ENCODE measurements at regions not wholly inside any gene's neighbourhood (a gene's known extent, or its start where the extent isn't known, plus 50 kb on each side); places are given as distances from the start of the nearest gene placed in this dataset.

DNA sequence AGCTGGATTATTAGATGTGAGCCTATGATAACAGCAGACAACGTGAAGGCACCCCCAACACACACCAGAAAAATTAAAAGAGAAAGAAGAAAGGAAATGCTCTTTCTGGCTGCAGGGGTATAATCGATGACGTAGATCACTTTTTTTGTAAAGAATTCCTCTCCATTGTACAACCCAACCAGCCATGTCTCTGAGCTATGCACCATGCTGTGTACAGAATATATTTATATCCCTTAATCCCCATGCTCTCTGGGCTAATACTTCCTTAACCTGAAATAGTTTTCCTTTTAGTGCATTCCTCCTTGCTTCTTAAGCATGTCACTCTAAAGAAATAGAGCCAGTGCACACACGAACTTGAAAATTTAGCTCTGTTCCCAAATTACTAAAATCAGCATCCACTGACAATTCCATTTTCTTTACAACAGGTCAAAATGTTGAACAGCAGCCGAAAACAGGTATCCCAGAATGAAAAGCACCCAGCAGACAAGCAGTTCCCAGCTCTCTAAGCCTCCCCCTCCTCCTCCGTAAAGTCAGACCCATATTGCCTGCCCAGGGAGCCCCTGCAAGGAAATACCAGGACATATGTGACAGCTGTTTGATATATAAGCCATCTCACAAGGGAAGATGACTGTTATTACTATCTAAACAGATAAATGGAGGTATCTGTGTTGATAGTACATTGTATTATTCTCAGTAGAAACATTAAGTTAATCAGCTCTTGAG is 247.4 kb upstream of the RAB6C start:
- no peak for DNase-seq

DNA sequence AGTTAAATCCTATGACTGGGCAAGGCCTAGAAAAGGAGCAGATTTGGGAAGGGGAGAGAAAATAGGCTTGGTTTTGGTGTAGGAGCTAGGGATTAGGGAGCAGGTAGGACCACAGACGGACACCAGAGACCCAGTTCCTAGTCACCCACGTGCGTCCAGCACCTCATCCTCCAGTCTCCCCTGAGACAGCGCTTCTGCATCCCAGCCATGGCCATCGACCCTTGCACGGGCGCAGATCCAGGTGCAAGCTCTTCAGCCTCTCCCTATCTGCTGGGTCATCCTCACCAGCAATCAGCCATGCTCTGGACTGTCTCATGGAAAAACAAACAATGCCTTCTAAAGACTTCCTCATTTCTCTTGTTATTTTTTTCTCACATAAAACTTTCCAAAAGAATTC is 246.8 kb upstream of the RAB6C start:
- no peak for DNase-seq

DNA sequence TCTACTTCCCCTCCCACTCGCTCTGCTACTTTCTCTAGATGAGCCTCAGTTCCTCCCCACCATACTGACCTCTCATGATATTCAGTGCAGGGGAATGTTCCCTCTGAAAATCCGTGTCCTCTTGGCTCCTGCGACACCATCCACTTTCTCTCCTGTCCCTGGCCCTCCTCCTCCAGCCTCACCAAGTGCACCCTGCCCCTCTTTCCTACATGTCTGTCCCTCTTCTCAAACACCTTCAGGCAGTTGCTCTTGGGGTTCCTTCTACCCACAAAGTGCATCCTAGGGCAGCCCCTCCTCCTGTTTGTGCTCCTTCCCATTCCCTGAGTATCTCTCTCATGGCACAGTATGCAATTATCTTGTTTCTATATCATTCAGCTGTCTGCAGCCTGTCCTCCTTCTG is 246.4 kb upstream of the RAB6C start:
- no peak for DNase-seq

DNA sequence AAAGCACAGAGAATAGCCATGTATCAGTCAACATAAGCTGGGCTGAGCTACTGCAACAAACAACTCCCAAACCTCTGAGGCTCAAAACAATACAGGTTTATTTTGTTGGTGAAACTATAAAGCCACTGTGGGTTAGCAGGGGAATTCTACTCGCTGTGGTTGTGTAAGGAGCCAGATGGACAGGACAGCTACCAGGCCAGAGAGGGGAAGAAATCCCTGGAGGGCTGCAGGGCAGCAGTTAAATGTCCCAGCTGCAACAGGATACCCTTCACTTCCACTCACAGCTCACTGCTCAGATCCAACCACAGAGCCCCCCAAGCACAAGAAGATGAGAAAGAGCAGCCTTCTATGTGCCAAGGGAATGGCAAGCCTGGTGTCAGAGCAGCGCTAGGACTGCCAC is 245.9 kb upstream of the RAB6C start:
- no peak for DNase-seq

DNA sequence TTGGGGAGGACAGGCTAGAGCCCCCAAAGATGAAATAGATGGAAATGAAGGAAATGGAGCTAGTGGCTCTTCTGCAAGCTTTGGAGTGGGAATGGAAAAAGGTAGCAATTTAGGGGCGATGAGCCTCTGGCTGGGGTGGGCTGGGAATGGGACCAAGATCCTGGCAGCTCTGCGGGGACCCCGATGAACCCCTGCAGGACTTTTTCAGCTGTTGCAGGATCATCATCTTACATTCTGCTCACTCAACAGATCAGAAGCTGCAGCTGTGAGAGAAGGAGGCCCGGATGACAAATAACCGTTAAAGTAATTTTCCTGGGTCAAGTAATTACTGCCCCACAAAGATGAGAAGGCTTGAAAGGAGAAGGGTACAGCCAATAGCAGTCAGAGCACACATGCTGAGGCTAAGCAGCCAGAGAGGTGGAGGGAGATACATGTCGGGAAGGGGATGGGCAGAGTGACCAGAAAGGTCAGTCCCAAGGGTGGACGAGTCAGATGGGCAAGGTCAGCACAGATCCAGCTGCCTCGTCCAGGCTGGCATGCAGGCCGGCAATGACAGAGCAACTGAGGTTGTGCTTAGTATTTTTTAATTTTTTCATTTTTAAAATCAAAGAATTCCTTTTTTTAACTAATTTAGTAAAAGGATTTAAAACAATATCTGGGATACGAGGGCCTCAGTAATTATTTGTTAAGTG is 245.0 kb upstream of the RAB6C start:
- DNase-seq, result no peak

DNA sequence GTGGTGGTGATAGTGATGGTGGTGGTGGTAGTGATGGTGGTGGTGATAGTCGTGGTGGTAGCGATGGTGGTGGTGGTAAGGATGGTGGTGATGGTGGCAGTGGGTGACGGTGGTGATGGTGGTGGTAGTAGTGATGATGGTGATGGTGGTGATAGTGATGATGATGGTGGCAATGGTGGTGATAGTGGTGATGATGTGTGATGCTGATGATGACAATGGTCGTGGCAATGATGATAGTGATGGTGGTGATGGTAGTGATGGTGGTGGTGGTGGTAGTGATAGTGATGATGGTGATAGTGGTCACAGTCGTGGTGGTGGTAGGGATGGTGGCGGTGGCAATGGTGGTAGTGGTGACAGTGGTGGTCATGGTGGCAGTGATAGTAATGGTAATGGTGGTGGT is 243.9 kb upstream of the RAB6C start:
- no peak for DNase-seq

DNA sequence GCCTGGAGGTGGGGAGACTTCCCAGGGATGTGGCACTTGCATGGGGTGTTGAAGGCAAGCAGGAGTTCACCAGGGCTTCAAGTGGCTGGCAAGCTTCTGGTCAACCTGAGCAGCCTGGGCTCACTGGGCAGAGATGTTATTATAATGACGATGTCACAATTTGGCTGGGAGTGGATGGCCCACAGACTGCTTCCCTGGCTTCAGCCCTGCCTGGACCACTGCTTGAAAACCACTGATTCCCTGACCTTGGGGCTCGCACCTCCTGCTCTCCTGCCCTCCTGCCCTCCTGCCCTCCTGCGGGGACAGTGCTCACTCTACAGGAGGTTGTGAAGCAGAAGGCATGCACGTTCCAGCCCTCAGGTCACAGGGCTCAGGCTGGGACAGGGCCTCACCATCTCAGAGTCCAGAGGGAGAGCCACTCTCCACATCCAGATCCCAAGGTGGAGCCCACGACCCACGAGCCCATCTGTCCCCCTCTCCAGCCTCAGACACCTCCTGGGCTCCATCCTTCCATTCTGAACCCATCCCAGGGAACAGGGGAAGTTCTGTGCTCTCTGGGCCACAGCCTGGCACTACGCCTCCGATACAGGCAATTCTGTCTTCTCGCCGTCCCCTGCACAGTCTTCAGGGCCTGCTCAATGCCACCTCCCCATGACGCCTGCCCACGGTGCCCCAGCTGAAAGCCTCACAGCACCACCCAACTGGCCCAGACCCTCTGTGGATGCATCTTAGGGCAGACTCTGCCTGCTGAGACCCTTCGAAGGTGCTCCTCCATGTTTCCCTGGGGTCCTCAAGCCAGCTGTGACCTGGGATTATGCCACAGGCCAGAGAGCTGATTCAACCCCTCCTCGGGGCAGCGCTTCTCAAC is 241.6 kb upstream of the RAB6C start:
- DNase-seq, result no peak

DNA sequence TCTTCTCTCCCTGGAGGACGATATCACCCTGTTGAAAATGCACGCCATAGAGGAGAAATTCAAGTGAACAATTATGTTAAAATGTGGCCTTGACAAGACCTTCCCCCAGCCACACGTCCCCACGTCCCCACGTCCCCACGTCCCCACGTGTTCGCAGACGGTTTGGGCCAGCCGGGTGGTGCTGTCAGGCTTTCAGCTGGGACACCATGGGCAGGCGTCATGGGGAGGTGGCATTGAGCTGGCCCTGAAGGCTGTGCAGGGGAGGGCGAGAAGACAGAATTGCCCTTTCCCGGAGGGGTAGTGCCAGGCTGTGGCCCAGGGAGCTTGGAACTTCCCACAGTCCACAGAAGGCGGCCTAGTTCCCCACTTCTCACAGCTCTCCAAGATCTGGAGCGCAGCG is 240.7 kb upstream of the RAB6C start:
- no peak for DNase-seq

DNA sequence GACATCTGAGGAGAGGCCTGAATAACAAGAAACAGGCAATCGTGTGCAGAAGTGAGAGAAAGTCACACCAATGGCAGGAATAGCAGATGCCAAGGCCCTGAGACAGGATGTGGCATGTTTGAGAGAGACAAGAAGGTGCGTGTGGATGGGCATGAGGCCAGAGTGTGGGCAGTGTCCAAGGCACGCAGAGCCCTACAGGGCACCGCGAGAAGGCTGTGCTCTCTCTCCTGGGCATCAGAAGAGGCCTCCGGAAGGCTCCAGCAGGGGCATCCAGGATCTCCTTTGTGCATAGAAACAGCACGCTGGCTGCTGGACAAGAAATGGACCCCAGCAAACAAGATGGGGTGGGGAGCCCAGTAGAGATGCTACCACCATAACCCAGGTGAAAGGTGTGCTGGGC is 239.0 kb upstream of the RAB6C start:
- DNase-seq, result no peak

DNA sequence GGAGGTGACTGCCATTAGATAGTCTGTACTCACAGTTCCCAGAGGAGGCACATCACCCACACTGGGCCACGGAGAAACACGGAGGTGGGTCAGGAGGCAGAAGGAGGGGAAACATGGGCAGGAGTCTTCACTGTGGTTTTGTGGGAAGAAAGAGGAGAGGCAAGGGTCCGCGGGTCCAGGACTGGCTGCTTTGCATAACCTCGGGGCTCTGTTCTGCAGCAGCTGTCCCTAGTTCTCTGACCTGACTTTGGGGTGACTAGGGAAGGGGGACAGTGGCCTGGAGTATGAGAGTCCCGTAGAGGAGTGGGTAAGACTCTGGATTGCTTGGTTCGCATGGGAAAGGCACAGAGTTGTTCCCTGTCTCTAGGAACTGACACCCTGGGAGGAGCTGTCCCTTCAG is 238.3 kb upstream of the RAB6C start:
- no peak for DNase-seq

DNA sequence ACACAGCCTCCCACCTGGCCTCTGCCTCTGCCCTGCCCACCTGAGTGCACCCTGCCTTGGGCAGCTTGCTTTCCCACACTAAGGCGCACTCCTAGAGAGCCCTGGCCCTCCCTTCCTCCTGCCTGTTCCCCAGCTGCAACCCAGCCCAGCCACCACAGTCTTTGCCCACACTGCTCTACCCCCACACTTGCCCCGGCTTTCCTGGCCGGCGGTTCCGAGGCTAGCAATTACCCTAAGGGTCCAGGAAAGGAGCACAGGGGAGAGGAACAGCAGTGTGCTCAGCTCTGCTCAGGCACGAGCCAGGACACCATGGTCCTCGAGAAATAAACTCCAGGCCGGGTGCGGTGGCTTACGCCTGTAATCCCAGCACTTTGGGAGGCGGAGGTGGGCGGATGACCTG is 237.8 kb upstream of the RAB6C start:
- no peak for DNase-seq

DNA sequence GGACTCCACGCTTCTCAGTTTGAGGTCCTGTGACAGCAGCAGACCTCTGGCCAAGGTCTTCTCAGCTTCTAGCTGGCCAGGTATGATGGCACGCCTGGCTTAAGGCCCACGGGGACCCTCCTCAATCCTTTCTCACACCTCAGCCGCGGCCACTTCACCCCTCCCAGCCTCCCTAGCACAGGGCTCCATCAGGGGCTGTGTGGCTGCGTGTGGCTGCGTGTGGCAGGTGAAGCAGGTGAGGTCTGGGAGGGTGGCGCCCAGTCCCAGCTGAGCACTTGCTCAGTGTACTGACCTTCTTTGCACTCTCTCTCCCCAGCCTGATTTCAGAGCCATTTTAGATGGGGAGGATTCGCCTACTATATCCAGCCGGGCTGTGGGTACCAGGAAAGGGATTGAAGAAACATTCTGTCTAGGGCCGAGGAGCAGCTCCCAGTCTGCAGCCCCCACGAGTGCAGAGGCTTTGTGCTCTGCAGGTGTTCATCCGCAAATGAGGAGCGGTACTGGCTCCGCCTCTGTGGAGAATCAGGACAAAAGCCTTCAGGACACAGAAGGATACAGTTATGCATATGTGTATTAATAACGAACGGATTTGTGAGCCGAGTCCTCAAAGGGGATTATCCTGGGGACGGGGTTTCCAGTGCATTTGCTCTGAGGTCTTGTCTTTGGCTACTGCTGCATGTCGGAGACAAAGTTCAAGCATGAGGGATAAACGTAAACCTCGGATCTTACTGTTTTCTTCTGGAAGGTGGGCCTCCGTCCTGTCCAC is 236.9 kb upstream of the RAB6C start:
- DNase-seq, result no peak

DNA sequence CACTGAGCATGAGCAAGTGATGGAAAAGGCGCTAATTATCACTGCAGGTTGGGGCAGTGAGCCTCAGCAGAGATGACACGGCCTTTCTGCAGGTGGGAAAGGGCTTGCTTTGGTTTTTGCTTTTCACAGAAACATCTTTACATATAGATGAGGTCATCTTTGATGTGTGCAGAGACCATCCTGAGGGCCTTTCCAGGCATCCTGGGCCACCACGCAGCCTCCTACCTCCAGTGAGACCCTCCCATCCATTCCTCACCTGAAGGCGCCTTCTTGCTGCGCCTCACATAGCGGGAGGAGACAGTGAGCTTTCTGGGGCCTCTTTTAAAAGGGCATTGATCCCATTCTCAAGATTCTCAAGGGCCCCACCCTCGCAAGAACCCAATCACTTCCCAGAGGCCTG is 235.3 kb upstream of the RAB6C start:
- no peak for DNase-seq

DNA sequence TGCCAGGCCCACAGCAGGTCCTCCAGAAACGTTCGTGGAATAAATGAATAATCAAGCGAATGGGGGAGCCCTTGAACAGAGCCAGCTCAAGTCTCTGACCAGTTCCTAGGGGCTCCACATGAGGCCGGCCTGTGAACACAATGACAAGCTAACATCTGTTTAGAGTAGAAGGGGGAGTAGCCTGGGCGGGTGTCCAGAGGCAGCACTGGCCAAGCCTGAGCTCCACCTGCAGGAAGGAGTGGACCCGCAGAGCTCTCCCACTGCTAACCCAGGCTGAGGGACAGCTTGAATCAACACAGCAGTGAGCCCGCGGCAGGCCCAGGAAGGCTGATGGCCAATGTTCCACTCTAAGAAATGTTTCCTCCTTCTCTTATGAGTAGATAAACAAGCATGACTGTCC is 234.8 kb upstream of the RAB6C start:
- no peak for DNase-seq

DNA sequence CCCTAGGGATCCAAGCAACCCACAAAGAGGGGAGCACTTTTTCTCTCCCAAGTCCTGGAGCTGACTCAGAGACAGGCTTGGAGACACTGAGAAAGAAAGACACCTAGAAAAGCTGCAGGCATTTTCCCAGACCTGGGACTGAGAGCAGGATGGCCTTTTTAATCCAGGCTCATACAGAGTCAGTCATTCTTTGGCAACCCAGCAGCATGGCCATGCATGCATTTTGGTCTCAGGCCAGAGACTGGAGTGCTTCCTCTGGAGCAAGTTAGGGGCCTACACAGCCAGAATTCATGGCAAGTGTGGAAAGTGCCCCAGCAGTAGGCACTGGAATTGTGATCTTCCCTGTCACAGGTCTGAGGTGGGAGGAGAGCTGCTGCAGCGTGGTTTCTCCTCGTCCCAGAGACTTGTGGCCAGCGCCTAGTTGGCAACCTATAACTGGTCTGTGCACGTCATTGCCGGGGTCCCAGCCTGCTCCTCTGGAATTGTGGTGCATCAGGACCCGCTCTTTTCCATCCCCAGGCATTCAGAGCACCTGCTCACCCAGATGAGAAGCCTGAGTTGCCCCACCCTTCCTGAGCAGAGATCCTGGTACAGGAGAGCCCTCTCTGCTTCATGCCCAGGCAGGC is 231.9 kb upstream of the RAB6C start:
- no peak for DNase-seq

DNA sequence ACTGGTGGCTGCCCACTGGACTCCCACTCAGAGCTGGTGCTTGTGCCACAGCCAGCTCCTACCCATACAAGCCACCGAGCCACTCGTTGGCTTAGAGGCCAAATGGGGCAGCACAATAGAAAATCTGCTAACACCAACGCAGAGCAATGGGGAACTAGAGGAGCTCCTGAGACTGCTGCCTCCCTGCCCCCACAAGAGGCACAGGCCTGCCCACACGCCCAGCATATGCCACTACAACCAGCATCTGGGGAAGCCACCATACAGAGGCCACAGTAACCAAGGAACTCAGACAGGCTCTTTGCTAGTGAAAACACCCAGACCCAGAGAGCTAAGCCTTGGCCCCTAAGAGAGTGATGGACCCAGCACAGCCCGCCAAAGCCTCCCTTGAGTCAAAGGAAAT is 231.2 kb upstream of the RAB6C start:
- no peak for DNase-seq

DNA sequence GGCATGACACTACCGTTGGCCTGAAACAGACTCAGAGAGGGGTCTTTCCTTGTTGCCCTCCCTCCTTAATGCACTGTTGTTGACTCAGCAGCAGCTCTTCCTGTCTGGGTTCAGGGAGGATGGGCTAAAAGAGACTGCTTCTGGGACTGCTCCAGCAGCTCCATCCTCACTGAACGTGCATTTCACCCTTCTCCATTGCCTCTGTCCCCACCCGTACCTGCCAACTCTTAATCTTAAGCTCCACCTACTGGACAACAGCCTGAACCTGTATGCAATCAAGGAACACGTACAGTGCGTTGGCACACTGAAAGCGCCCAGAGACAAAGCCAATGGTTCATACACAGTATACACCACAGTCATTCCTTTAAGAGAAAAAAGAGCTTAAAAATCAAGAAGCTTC is 230.8 kb upstream of the RAB6C start:
- no peak for DNase-seq

DNA sequence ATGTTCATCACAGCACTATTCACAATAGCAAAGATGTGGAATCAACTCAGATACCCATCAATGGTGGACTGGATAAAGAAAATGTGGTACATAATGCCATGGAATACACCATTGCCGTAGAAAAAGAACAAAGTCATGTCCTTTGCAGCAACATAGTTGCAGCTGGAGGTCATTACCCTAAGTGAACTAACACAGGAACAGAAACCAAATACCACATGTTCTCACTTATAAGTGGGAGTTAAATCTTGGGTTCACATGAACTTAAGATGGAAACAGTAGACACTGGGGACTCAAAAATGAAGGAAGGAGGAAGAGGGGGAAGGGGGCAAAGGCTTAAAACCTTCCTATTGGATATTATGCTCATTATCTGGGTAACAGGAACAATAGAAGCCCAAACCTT is 228.1 kb upstream of the RAB6C start:
- no peak for DNase-seq

DNA sequence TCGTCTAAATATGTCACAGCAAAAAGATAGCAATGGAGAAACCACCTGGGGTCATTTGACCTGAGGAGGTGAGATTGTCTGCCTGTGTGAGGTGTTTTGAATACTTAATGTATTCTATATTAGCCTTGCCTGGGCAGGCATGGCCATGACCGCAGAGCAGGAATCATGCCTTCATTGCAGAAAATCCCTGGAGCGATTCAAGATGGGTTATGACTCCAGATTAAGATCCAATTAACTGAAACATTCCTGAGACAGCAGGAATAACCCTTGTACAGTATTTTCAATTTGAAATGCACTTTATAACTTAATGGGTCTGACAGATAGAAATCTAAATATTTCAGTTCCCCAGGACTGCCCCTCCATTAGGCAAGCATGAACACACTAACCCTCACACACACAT is 227.3 kb upstream of the RAB6C start:
- DNase-seq, result no peak

DNA sequence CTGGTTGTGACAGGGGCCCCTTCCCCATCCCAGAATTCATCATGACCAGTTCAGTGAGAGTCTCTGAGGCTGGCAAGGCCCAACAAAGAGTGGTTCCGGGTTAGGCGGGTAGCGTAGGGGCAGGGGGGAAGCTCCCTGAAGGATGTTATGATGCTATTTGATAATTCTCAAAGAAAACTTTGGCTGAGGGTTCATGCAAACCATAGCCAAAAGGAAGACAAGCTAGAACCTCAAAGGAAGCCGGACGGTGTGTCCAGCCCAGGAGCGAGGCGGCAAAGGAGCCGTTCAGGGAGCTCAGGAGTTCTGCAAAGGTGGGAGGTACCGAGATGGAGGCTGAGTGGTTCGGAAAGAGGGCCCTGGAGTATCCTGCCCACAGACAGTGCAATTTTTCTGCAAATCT is 226.8 kb upstream of the RAB6C start:
- DNase-seq, result no peak

DNA sequence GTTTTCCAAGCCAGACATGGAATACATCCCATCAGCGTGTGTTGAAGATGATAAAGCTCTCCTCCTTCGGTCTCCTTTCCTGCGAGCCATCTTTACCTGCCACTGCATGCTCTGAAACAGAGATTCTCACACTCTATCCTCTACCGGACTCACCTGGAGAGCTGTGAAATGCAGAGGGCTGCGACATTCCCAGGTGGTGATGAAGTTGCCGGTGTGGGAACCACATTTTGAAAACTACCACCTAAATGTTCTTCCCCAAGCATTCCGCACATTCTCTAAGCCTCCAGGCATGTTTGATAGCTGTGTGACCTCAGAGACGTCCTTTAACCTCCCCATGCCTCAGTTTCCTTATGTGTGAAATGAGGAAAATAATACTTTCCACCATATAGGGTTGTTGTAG is 226.2 kb upstream of the RAB6C start:
- DNase-seq, result no peak

DNA sequence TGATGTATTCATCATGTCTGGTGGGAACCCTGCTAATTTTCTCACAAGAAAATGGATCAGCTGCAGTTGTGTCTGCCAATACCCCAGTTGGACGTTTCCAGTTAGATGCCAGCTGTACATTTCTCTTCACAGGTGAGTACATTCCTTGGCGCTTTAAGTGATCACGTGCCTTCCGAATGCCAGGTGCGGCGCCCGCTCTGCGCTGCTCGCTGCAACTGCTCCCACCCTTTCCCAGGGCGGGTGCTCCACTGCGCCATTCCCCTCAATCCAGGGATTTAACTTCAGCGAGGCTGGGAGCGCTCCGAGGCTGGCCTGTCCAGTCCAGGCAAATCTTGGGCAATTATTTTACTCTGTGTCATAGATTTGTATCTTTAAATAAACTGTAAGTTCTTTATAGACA is 225.0 kb upstream of the RAB6C start:
- no peak for DNase-seq

DNA sequence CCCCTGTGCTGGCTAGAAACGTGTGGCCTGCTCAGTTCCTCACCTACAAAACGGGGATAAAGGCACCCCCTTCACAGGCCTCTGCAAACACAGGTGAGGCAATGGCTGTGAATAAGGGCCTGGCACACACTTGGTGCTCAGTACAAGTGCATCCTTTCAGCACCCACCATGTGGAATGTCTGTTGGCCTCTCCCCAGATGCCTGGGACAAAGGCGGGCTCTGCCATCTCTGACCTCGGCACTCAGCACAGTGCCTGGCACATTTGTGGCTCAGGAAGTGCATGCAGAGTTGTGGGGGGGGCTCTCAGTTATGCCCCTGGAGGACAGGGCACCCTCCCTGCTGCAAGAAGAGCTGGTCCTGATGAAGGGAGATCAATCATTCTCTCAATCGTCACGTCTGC is 224.6 kb upstream of the RAB6C start:
- DNase-seq, result no peak

Data from DMS79 (cell line).